Kidney epithelial cell (primary cell): ENCODE measurements at regions not wholly inside any gene's neighbourhood (a gene's known extent, or its start where the extent isn't known, plus 50 kb on each side); places are given as distances from the start of the nearest gene placed in this dataset.
"Not testable (repeated sequence)": the region's sequence is repeated elsewhere in the genome, so short reads cannot be mapped to it uniquely, and the experiment has no call there.

ENCODE experiments used
- DNase-seq: peaks from one replicate; pipeline ENCODE4 v3.0.0-alpha.2; 2010; ENCODE audit warnings: low read depth
- H3K27me3 ChIP-seq: 2 replicates; pipeline ENCODE4 v1.6.0; 2011; ENCODE audit warnings: low read length; ENCODE audit not compliant: control insufficient read depth, insufficient read depth
- H3K36me3 ChIP-seq: 2 replicates; pipeline ENCODE4 v1.5.1; 2011; ENCODE audit warnings: low read length; ENCODE audit not compliant: control insufficient read depth, insufficient read depth
- H3K4me3 ChIP-seq: 2 replicates; pipeline ENCODE4 v1.5.1; 2011; ENCODE audit warnings: low read depth, mild to moderate bottlenecking, control low read depth, low read length
- CTCF ChIP-seq: IDR thresholded peaks from 2 replicates; pipeline ENCODE4 v1.5.1; 2011; ENCODE audit warnings: mild to moderate bottlenecking, moderate library complexity, low read length, control low read depth, inconsistent platforms; ENCODE audit not compliant: insufficient read depth, poor library complexity, severe bottlenecking

- TF ChIP-seq CTCF, result peak; percentile 56
- H3K27me3 ChIP-seq, result no peaks in the 10 kb centered on the region
- no peak overlapping the region for H3K4me3 ChIP-seq
- DNase-seq, result peak; percentile 43
- no peaks in the 10 kb centered on the region for H3K36me3 ChIP-seq
These were observed 110.2 kb downstream of the MDH1 start for GRCh38 chr2:63698786-63699548.

- TF ChIP-seq CTCF, result no peak
- Histone ChIP-seq H3K27me3 (no peaks in the 10 kb centered on the region), H3K4me3 (no peak overlapping the region), H3K36me3 (no peaks in the 10 kb centered on the region)
- DNase-seq, result no peak
These were observed 110.7 kb downstream of the MDH1 start for GRCh38 chr2:63699549-63699839.

- Histone ChIP-seq H3K4me3 (no peak overlapping the region), H3K27me3 (no peaks in the 10 kb centered on the region), H3K36me3 (no peaks in the 10 kb centered on the region)
- DNase-seq, result no peak
- TF ChIP-seq CTCF, result no peak
These were observed 111.5 kb downstream of the MDH1 start for GRCh38 chr2:63700271-63700670.

- no peaks in the 10 kb centered on the region for H3K27me3 ChIP-seq
- TF ChIP-seq CTCF, result no peak
- H3K36me3 ChIP-seq, result no peaks in the 10 kb centered on the region
- no peak for DNase-seq
- no peak overlapping the region for H3K4me3 ChIP-seq
These were observed 112.6 kb downstream of the MDH1 start for GRCh38 chr2:63701406-63701805.

- H3K27me3 ChIP-seq, H3K36me3 ChIP-seq, DNase-seq, H3K4me3 ChIP-seq: not testable (repeated sequence)
These were observed 117.3 kb downstream of the MDH1 start for GRCh38 chr2:63706084-63706483.

- Histone ChIP-seq H3K36me3 (no peaks in the 10 kb centered on the region), H3K4me3 (no peak overlapping the region), H3K27me3 (no peaks in the 10 kb centered on the region)
- no peak for DNase-seq
- no peak for TF ChIP-seq CTCF
These were observed 122.0 kb downstream of the MDH1 start for GRCh38 chr2:63710732-63711131.
